Amniotic stem cell (primary cell): ENCODE measurements at regions not wholly inside any gene's neighbourhood (a gene's known extent, or its start where the extent isn't known, plus 50 kb on each side); places are given as distances from the start of the nearest gene placed in this dataset.

Experiments used
- DNase-seq: peaks from one replicate; lab custom pipeline; 2025; lab: John Stamatoyannopoulos, UW

DNA sequence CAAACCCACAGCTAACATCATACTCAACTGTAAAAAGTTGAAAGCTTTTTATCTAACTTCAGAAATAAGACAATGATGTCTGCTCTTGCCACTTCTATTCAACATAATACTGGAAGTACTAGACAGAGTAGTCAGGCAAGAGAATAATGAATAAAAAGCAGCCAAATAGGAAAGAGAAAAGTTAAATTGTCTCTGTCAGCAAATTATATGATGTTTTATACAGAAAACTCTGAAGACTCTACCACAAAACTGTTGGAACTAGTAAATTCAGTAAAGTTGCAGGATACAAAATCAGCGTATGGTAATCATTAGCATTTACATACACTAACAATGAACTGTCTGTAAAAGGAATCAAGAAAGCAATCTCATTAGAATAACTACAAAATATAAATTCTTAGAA lies 752.9 kb upstream of the CT83 start:
- DNase-seq, result no peak

DNA sequence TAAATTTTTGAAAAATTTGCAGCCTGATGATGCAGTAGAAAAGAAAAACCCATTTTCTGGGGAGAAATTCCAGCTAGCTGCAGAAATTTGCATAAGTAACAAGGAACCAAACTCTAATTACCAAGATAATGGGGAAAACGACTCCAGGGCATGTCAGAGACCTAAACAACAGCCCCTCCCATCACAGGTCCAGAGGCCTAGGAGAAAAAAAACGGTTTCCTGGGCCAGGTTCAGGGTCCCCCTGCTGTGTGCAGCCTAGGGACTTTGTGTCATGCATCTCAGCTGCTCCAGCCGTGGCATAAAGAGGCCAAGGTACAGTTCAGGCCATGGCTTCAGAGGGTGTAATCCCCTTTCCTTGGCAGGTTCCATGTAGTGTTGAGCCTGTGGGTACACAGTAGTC lies 733.7 kb upstream of the CT83 start:
- no peak for DNase-seq

DNA sequence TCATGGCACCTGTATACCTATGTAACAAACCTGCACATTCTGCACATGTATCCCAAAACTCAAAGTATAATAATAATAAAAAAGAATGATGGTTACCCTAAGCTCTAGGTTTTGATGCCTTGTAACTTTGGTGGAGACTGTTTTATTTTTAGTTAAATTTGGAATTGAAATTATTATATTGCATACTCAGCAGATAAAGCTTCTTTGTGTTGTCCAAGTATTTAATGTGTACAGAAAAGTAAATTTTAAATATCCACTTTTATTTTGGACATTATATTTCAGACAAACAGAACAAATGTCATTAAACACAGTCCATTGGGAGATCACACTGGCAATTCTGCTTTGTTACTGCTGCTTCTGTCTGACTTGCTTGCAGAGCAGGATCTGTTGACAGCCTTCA lies 684.5 kb upstream of the CT83 start:
- no peak for DNase-seq

DNA sequence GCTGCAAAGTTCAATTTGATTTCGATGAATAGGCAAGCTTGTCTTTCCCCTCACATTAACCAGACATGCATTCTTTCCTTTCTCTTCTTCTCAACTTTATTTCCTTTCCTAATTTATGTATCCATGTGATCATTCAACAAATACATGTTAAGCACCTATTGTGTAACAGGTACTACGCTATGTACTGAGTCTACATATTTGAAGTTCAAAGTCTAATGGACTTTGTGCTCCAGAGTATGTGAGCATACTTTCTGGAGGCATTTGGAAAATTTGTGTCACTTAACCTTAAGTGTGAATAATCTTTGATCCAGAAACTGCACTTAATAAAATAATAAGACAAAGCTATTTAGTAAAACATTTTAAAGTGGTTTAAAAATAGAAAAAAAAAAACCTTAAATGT lies 675.3 kb upstream of the CT83 start:
- DNase-seq, result no peak

DNA sequence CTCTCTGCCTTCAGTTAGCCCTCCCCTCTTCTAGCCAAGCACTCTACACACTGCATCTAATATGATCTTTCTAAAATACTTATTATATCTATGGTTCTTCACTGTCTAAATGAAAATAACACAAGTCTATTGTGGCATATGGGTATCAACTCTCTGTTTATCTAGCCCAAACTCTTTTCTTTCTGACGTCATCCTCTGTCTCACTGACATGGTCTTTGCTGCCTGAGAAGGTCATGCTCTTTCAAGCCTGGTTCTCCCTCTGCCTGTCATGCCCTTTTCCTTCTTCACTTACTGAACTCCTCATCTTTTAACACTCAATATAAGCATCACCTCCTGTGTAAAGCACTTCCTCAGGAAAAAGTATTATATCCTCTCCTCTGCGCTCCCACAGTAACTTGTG lies 672.2 kb upstream of the CT83 start:
- no peak for DNase-seq

DNA sequence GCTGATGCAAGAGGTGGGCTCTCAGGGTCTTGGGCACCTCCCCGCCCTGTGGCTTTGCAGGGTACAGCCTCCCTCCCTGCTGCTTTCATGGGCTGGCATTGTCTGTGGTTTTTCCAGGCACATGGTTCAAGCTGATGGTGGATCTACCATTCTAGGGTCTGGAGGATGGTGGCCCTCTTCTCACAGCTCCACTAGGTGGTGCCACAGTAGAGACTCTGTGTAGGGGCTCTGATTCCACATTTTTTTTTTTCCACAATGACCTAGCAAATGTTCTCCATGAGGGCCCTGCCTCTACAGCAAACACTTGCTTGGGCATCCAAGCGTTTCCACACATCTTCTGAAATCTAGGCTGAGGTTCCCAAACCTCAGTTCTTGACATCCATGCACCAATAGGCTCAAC lies 657.9 kb upstream of the CT83 start:
- DNase-seq, result no peak

DNA sequence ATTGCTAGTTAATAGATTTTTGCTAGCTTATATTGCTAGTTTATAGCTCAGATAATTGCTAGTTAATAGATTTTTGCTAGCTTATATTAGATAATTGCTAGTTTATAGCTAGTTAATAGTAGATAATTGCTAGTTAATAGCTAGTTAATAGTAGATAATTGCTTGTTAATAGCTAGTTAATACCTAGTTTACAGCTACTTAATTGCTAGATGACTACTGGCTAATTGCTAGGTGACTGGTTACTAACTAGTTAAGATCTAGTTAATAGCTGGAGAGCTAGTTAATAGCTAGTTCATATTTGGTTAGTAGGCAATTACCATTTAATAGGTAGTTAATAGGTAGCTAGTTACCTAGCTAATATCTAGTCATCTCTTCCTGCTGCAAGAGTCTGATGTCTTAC lies 633.8 kb upstream of the CT83 start:
- no peak for DNase-seq

DNA sequence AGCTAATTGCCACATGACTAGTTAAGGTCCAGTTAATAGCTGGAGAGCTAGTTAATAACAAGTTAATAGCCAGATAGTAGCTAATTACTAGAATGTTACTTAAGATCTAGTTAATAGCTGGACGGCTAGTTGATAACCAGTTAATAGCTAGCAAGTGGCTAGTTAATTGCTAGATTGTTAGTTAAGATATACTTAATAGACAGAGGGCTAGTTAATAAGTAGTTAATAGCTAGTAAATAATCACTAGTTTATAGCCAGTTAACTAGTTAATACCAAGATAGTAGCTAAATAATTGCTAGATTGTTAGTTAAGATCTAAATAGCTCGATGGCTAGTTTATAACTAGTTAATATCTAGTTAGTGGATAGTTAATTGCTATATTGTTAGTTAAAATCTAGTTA lies 632.6 kb upstream of the CT83 start:
- no peak for DNase-seq

DNA sequence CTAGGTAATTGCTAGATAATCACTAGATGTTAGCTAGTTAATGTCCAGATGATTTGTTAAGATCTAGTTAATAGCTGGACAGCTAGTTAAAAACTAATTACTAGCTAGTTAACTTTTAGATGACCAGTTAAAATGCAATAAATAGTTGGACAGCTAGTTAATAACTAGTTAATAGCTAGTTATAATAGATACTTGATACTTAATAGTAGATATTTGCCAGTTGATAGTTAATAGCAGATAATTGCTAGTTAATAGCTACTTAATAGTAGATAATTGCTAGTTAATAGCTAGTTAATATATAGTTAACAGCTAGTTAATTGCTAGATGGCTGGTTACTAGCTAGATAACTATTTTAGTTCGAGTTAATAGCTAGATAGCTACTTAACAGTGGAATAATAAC lies 631.4 kb upstream of the CT83 start:
- DNase-seq, result no peak

DNA sequence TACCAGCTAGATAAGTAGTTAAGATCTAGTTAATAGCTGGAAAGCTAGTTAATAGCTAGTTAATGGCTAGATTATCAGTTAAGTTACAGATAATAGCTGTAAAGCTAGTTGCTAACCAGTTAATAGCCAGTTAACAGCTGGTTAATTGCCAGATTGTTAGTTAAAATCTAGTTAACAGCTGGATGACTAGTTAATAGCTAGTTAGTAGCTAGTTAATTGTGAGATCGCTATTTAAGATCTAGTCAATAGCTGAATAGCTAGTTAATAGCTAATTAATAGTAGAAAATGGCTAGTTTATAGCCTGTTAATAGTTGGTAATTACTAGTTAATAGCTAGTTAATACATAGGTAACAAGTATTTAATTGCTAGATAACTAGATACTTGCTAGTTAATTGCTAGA lies 630.5 kb upstream of the CT83 start:
- no peak for DNase-seq

DNA sequence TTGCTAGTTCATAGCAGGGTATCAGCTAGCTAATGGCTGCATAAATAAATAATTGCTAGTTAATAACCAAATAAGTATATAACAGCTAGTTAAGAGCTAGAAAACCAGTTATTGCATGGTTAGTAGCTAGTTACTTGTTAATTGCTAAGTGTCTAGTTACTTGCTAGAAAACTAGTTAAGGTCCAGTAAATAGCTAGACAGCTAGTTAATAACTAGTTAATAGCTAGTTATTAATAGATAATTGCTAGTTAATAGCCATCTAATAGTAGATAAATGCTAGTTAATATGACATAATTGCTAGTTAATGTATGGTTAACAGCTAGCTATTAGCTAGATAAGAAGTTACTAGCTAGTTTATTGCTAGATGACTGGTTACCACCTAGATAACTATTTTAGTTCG lies 629.9 kb upstream of the CT83 start:
- no peak for DNase-seq

DNA sequence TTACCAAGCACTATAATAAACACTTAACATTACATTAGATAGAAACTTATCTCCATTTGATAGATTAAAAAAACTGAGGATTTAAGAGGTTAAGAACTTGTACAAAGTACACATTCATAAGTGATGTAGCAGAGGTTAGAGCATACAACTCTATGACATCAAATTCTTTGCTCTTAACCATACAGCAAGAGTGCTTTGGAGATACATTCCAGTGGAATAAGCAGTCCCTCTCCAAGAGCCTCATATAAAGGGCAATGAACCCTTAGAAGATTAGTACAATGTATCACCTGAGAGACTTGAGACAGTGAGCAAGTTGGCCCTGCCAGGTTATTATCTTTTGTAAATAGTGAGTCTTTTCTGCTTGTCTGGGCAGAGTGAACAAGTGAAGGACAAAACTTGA lies 600.4 kb upstream of the CT83 start:
- DNase-seq, result no peak

DNA sequence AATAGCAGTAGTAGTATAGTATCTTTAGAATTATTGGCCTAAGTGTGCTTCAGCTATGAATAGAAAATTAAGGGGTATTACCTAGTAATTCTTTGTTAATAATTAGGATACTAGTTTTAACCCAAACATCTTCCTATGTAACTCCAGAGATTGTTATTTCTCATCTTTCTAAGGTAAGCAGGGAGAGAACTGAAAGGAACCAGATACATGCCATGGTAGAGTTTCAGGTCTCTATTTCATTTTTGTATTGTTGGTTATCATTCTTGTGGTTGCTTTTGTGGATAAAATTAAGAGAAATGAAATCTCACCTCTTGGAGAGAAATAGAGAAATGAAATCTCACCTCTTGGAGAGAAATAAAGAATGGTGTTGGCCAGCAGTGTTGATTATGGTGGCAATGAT lies 597.1 kb upstream of the CT83 start:
- no peak for DNase-seq

DNA sequence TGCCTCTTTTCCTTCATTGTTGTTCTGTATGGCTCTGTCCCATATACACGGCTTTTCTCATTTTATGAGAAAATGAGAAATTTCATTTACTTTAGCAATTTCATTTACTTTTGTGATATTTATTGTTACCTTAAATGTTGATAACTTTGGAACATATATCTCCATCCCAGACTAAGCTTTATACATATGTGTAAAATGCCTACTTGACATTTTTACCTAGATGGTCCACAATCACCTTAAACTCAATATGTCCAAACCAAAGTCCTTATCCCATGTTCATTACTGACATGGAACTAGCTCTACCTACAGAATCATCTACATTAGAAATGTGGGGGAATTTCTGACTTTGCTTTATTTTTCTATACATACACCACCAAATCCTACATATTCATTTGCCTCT lies 590.5 kb upstream of the CT83 start:
- DNase-seq, result no peak

DNA sequence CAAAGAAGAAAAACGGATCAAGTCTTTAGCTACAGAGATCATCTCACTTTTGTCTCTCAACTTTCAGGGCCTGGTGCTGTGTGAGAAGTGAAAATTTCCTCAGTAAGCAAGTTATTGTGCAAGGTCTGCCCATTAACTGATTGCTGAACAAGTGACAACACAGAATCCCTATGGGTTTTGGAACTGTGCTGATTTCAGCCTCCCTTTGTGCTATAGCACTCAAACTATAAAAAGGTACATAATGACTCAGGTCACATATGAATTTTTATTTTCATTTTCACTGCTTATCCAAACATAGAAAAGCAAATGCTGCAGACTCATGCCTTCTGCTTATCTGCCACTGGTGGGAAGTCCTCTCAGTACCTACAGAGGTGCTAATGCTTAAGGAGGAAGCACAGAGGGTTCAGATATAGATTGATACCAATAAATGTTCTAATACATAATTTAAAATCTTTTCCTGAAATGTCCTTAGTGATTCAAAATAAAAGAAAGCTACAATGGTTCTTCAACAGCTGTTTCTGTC lies 576.2 kb upstream of the CT83 start:
- DNase-seq, result no peak

DNA sequence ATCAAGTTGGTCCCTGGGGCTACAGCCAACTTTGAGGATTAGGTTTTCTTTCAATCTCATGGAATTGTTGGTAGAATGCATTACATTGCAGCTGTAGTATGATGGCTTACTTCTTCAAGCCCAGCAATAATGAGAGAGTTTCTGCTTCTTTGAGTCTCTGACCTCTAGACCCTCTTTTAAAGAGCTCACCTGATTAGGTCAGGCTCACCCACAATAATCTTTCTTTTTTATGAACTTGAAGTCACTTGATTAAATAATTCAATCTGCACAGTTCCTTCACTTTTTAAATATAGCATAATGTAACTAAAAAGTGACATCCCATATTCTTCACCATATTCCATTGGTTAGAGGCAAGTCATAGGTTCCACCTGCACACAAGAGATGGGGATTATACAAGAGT lies 547.5 kb upstream of the CT83 start:
- DNase-seq, result no peak

DNA sequence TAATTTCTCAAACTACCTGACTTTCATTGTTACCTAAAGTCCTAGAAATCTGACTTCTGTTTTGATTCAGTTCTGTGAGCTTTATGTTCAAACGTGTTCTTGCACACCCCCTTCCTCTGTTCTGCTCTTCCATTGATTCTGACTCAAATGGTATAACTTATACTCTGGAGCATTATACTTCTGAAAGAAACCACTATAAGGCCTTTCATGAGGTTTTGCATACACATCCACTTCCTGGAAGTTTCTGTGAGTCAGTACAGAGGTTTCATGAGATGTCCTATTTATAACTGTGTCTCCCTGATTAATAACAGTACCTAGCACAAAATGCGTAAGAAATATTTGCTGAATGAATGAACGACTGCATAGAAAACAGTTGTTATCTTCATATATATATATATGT lies 540.2 kb upstream of the CT83 start:
- DNase-seq, result no peak

DNA sequence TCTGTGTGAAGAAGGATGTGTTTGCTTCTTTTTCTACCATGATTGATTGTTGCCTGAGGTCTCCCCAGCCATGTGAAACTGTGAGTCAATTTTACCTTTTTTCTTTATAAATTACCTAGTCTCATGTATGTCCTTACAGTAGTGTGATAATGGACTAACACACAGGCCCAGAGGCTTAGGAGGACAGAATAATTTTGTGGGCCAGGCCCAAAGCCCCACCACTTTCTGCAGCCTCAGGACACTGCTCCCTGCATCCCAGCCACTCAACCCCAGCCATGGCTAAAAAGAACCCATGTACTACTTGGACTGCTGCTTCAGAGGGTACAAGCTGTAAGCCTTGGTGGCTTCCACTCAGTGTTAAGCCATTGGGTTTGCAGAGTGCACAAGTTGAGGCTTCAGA lies 512.7 kb upstream of the CT83 start:
- no peak for DNase-seq

DNA sequence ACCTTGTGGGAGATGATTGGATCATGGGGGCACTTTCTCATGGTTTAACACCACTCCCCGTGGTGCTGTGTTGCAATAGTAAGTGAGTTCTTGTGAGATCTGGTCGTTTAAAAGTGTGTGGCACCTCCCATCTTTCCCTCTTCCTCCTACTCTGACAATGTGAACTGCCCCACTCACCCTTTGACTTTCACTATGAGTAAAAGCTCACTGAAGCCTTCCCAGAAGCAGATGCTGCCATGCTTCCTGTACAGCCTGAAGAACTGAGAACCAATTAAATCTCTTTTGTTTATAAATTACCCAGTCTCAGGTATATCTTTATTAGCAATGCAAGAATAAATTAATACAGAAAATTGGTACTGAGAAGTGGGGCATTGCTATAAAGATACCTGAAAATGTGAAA lies 509.6 kb upstream of the CT83 start:
- no peak for DNase-seq

DNA sequence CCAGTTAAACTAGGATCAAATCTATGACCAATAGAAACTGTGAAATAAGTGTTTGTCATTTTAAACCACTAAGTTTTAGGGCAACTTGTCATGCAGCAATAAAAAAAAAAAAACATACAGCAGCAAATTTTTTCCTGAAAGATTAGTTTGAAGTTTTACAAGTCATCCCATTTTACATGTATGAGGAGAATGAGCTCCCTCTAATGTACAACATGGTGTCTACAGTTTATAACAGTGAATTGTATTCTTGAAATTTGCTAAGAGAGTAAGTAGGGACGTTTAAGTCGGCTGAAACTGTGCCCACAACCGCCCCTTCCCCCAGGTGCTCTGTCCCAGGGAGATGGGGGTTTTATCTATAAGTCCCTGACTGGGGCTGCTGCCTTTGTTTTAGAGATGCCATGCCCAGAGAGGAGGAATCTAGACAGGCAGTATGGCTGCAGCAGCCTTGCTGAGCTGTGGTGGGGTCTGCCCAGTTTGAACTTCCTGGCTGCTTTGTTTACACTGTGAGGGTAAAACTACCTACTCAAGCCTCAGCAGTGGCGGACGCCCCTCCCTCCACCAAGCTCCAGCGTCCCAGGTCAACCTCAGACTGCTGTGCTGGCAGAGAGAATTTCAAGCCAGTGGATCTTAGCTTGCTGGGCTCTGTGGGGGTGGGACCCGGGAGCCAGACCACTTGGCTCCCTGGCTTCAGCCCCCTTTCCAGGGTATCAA lies 499.3 kb upstream of the CT83 start:
- no peak for DNase-seq

DNA sequence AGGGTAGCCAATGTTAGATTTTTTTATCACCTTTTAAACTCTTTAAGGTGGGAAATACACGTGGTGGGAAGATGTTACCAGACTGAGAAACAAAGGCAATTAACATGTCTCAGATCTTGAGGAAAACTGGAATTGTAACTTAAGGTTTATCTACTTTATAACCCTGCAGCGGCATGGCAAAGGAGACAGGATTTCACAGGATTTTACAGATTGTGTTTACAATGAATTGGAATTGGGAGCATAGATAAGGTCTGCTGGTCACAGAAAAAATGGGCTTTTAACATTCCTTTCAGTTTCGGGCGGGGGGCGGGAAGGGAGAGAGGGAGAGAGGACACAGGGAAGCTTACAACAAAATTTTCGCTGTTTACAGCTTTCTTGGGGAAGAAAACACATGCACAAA lies 467.5 kb upstream of the CT83 start:
- no peak for DNase-seq

DNA sequence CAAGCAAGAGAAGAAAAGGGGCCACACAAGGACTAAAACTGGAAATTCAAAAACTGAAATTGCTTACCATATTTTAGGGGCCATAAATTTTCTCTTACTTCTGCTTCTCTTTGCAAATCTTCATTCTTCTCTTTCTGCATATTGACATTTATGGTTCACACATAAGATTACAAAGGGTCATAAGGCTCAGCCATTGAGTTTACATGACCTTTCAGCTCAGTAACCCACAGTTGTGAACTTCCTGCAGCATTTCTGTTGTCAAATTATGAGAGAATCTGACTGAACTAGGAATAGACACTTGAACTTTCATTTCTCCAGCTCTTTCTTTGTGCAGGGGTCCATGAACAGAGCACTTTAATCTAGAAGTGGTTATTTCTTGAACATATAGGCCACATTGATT lies 434.8 kb upstream of the CT83 start:
- DNase-seq, result no peak

DNA sequence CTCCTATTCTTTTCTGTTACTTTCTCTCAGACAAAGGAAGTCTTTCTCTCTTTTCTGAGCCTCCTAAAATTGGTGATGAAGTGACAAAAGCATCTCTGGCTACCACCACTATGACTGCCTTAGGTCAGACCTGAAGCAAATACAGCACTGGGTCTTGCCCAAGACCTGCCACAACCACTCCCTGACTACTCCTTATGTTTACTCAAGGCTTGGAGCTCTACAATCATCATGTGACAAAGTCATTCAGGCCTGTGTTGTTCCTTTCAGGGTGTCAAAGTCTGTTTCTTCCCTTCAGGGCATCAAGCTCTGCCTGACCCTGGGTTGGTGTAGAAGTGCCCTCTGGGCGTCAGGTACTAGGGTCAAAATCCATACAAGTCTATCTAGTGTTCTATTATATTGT lies 419.2 kb upstream of the CT83 start:
- DNase-seq, result no peak

DNA sequence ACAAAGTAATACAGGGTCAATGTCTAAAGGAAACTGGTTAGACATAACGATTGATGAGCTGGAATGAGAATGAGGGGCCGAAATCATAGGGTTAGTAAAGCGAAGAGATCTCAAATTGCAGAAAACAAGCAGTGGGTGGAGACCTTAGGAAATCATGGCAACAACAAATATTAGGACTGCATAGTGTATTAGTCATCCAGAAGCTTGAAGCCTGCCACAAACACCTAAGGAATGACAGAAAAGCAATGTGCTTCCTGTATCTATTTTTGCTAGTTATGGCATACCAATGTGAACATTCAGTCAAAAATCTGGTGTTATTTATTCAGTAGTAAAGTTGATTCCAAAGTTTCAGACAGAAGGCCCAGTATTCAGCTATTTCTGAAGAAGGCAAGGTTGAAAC lies 410.9 kb upstream of the CT83 start:
- peak; percentile 1 for DNase-seq

DNA sequence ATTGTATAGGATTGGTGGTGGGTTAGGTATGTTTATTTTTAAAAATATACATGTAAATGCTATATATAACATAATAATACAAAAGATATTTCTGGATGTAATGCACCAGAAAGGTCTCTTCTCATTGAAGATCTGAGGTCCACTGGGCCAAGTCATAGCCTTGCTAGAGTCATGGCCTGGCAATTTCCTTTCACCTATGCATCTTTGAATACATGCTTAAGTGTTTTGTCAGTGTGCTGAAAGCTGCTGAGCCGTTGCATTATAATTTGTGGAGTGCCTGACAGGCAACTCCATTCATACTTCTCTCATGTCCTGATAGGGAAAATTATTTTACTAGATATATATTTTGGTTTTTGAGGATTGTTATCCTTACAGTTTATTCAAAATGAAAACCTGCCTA lies 410.2 kb upstream of the CT83 start:
- DNase-seq, result no peak
